ENCODE measurements at regions not wholly inside any gene's neighbourhood (a gene's known extent, or its start where the extent isn't known, plus 50 kb on each side); places are given as distances from the start of the nearest gene placed in this dataset.

- TF ChIP-seq, protein P1, sequence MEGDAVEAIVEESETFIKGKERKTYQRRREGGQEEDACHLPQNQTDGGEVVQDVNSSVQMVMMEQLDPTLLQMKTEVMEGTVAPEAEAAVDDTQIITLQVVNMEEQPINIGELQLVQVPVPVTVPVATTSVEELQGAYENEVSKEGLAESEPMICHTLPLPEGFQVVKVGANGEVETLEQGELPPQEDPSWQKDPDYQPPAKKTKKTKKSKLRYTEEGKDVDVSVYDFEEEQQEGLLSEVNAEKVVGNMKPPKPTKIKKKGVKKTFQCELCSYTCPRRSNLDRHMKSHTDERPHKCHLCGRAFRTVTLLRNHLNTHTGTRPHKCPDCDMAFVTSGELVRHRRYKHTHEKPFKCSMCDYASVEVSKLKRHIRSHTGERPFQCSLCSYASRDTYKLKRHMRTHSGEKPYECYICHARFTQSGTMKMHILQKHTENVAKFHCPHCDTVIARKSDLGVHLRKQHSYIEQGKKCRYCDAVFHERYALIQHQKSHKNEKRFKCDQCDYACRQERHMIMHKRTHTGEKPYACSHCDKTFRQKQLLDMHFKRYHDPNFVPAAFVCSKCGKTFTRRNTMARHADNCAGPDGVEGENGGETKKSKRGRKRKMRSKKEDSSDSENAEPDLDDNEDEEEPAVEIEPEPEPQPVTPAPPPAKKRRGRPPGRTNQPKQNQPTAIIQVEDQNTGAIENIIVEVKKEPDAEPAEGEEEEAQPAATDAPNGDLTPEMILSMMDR (IDR thresholded peaks at IDR 0.05) = no peak
- TF ChIP-seq POLR2AphosphoS5 (IDR thresholded peaks at IDR 0.05; ENCODE audit: low read depth, low read length) = no peak
Measured at GRCh38 chr2:177014946-177015345, 197.6 kb upstream of the HNRNPA3 start.
